GM20000 (cell line): ENCODE measurements at regions not wholly inside any gene's neighbourhood (a gene's known extent, or its start where the extent isn't known, plus 50 kb on each side); places are given as distances from the start of the nearest gene placed in this dataset.

Experiments
- DNase-seq: peaks from one replicate; pipeline ENCODE4 v3.0.0; 2012; ENCODE audit warnings: low spot score
- CTCF ChIP-seq: IDR thresholded peaks from 2 replicates; pipeline ENCODE4 v1.5.1; 2012; ENCODE audit warnings: mild to moderate bottlenecking, control low read depth; ENCODE audit errors: extremely low read depth, missing control alignments

DNA sequence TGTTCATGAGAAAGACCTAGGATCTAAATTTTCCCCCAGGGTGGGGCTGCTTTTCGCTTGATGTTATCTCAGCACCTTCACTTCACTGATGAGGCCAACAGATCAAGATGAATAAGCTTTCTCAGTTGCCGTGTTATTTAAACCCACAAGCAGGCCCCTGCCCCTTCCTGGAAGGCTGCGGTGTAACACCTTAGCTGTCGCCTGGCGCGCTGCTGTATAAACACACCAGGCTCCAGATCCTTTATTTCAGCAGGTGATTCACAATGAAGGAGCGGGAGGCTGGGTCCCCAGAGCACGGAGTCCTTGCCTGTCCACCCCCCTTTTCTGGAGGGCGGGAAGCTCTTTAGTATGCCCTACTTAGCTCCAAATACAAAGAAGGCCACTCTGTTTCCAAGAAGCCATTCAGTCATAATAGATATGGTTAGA, 515.4 kb downstream of the FUT8 start:
- DNase-seq = no peak
- no peak for TF ChIP-seq CTCF

- TF ChIP-seq CTCF = no peak
- DNase-seq = no peak
Measured at GRCh38 chr14:65928995-65929394, 516.5 kb downstream of the FUT8 start.

- TF ChIP-seq CTCF = no peak
- no peak for DNase-seq
Measured at GRCh38 chr14:65933400-65934069, 521.0 kb downstream of the FUT8 start.

DNA sequence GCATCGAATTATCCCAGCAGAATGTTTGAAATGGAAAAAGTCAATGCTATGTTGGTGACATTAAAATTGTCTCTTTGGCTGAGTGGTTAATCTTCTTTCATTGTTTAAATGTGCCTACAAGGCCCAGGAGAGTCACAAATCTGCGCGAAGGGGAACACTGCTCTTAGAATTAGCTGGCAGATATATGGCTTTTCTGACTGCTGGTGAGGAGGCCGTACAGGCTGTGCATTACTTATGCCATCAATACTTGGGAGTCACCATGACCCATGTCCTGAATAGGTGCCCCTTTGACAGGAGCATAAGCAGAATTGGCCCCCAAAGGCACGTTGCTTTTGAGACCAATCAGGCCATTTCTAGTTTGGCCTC, 521.5 kb downstream of the FUT8 start:
- TF ChIP-seq CTCF = no peak
- no peak for DNase-seq

- no peak for DNase-seq
- no peak for TF ChIP-seq CTCF
Measured at GRCh38 chr14:65936342-65936975, 523.9 kb downstream of the FUT8 start.

- TF ChIP-seq CTCF = no peak
- DNase-seq = no peak
Measured at GRCh38 chr14:65937079-65937959, 524.8 kb downstream of the FUT8 start.

DNA sequence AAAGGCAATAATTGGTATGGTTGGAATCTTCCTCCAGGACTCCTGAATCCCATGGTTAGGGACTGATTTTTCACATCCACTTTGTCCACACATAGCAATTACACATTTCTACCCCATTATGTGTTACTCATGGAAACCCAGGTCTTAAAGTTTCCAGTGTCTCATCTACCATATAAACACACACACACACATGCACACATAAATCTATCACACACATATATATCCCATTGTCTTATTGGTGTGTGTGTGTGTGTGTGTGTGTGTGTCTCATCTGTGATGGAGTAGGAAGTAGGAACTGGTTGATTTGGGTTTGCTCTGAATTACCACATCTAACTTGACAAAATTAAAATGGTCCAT, 525.4 kb downstream of the FUT8 start:
- no peak for TF ChIP-seq CTCF
- DNase-seq = no peak
